Stimulated activated naive CD8-positive, alpha-beta T cell treated with anti-CD3 and anti-CD28 coated beads, Interleukin-15, amount 100 ng/mL, for 72 hours (primary cell): ENCODE measurements at regions not wholly inside any gene's neighbourhood (a gene's known extent, or its start where the extent isn't known, plus 50 kb on each side); places are given as distances from the start of the nearest gene placed in this dataset.

Experiments
- ATAC-seq: fragments of 150-1000 bp; cut with Tn5 transposase; 2 replicates; pipeline ENCODE4 v1.10.0; 2021; ENCODE audit warnings: mild to moderate bottlenecking, moderate library complexity
- DNase-seq, 2 donors: peaks; one replicate each; pipeline ENCODE4 v3.0.0; 2021 to 2022
- H3K27ac Mint-ChIP-seq, 2 donors: one replicate each; pipeline ENCODE4 v1.8.0; 2022; ENCODE audit warnings: mild to moderate bottlenecking in 2 of 2, mixed read lengths in 2 of 2, moderate library complexity in 2 of 2
- H3K27me3 Mint-ChIP-seq: one replicate; pipeline ENCODE4 v1.8.0; 2022; ENCODE audit warnings: mixed read lengths
- H3K4me1 Mint-ChIP-seq: one replicate; pipeline ENCODE4 v1.8.0; 2022; ENCODE audit warnings: mild to moderate bottlenecking, mixed read lengths
- H3K4me3 Mint-ChIP-seq, 2 donors: one replicate each; pipeline ENCODE4 v1.8.0; 2022; ENCODE audit warnings: mild to moderate bottlenecking in 2 of 2, mixed read lengths in 2 of 2, moderate library complexity in 1 of 2
- H3K9me3 Mint-ChIP-seq, 2 donors: one replicate each; pipeline ENCODE4 v1.8.0; 2022; ENCODE audit warnings: mixed read lengths in 2 of 2

DNA sequence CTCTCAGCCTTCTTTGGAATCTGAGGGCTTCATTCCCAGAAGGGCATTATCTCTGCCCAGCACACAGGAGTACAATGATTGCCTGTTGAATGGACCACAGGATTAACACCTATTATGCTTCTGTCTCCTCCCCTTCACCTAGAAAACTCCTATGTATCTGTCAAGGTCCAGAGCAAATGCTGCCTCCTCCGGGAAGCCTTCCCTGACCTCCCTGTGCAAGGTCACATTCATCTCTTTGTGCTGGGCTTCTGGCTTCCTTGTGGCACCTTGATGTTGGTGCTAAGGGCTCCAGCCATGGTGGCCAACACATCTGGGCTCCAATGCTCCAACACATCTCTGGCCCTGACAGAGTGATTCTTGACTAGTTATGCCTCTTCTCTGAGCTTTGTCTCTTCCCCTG, 49.9 kb upstream of the ATP2B2 start:
- ATAC-seq: no peak
- Mint-ChIP-seq H3K27me3 (peaks cover 8% of the 10 kb centered on the region), H3K27ac (peak overlapping the region in 1 of 2 donors; percentile 50), H3K4me3 (no peak overlapping the region), H3K4me1 (peaks cover 30% of the 10 kb centered on the region), H3K9me3 (no peaks in the 10 kb centered on the region)
- no peak for DNase-seq

DNA sequence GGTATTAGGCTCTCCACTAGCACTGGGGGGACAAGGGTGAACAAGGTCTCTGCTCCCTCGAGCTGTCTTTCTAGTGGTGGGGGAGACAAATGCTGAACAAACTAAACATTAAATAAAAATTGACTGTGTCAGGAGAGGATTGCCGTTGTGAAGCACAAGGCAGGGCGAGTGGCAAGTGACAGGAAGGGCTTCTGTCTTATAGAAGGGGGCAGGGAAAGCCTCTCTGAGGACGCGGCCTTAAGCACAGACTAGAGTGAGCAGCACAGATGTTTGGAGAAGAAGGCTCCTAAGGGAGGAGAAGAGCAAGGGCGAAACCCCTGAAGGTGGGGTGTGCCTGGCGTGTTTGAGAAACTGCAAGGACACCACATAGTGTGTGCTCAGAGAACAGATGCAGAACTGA, 50.9 kb upstream of the ATP2B2 start:
- Mint-ChIP-seq H3K27me3 (peaks cover 12% of the 10 kb centered on the region), H3K9me3 (no peaks in the 10 kb centered on the region), H3K4me1 (peaks cover 30% of the 10 kb centered on the region), H3K4me3 (no peak overlapping the region), H3K27ac (no peak overlapping the region)
- DNase-seq (no peak), ATAC-seq (no peak)

DNA sequence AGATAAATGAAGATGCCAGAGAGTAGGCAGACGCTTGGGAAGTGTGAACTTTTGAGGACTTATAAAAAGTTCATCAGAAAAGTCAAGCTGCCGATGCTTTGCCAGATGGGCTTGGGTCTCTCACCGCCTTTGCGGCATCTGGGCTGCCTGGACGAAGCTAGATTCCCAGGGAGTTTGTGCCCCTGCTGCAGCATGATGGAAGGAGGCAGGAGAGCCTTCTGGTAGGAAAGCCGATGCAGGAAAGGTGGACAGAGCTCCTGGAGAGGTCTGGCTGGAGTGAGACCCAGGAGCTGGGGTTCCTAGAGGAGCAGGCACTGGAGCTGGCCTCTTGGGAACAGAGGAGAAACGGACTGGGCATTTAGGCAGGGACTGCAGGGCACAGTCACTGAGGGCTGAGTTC, 51.9 kb upstream of the ATP2B2 start:
- no peak for ATAC-seq
- DNase-seq: no peak
- no peaks in the 10 kb centered on the region for H3K9me3 Mint-ChIP-seq
- H3K27me3 Mint-ChIP-seq: peaks cover 22% of the 10 kb centered on the region
- H3K4me3 Mint-ChIP-seq: no peak overlapping the region
- H3K27ac Mint-ChIP-seq: no peak overlapping the region
- H3K4me1 Mint-ChIP-seq: peaks cover 27% of the 10 kb centered on the region

DNA sequence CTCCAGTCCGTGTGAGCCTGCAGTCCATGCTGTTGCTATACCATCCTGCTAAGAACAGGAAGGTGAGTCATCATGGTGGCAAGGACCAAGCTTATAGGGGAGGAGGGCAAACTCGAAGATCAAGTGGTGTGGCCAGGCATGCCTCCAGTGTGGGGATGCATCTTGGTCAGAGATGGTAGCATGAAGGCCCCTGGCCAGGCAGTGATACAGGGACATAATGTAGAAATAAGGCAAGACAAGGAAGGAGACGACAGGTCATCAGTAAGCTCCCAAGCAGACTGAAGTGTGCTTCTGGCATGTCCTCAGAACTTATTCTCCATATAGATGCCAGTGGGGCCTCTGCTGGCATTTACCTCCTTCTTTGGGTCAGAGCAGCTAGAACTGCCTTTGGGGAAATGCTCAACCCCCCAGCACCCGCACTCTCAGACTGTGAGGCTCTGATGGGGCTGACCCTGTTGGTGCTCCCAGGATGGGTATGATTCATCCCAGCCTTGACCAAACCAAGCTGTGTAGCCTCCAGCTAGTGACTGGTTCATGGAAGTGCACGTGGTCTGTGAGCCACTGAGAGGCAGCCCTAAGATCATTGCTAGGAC, 52.5 kb upstream of the ATP2B2 start:
- DNase-seq (no peak), ATAC-seq (peak; percentile 69)
- Mint-ChIP-seq H3K27ac (no peak overlapping the region), H3K9me3 (no peaks in the 10 kb centered on the region), H3K27me3 (peaks cover 24% of the 10 kb centered on the region), H3K4me1 (peaks cover 21% of the 10 kb centered on the region), H3K4me3 (no peak overlapping the region)

DNA sequence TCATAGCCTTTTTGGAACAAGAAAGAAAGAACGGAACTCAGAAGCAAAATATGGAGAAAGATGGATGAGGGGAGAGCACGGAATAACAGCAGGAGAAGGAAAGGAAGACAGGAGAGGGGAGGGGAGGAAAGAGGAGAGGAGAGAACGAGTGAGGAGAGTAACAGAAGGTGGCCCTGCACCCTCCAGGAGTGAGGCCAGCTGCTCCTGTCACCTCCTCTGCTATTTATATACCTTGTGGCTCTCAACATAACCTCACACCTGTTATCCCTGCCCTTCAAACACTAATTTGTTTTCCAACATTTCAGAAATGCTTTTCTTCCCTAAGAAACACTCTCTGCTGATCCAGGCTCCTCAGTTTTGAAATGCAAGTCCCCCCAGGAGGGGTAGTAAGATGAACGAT, 53.4 kb upstream of the ATP2B2 start:
- no peak for DNase-seq
- Mint-ChIP-seq H3K27me3 (peaks cover 27% of the 10 kb centered on the region), H3K27ac (no peak overlapping the region), H3K4me1 (peaks cover 17% of the 10 kb centered on the region), H3K9me3 (no peaks in the 10 kb centered on the region), H3K4me3 (no peak overlapping the region)
- ATAC-seq: no peak

DNA sequence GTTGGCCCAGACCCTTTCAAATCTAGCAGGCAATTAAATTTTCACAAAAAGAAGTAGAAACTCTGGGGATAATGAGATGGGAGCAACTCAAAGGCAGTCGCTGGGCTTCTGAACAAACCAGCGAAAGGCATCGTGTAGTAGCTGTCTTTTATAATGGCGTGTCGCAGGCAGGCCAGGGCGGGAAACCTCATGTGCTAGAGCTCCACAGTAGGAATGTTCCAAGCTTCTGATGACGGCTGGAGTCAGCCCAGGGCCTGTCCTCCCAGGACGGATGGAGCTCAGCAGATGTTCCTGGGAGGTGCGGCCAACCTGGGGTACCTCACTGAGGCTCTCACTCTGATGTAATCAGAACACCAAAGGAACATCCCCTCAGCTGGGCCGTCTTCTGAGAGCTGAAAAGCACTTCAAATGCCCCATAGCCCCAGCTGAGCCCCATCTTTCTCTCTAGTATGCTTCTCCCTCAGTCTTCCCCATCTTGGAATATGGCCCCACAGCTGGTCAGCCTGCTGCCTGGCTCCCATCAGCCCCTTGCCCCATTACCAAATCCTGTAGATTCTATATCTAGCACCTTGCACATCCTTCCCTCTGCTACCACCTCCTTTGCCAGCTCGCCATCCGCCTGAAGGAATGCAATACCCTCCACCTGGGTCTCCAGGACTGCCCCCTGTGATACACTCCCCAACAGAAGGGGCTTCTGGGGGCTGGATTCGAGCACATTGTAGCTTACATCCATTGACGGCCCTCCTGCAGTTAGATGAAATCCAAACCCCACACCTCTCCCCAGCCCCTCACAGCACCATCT, 54.9 kb upstream of the ATP2B2 start:
- ATAC-seq: no peak
- H3K9me3 Mint-ChIP-seq: no peaks in the 10 kb centered on the region
- H3K4me3 Mint-ChIP-seq: no peak overlapping the region
- H3K27me3 Mint-ChIP-seq: peaks cover 41% of the 10 kb centered on the region
- no peak for DNase-seq
- H3K27ac Mint-ChIP-seq: no peak overlapping the region
- peaks cover 17% of the 10 kb centered on the region for H3K4me1 Mint-ChIP-seq

DNA sequence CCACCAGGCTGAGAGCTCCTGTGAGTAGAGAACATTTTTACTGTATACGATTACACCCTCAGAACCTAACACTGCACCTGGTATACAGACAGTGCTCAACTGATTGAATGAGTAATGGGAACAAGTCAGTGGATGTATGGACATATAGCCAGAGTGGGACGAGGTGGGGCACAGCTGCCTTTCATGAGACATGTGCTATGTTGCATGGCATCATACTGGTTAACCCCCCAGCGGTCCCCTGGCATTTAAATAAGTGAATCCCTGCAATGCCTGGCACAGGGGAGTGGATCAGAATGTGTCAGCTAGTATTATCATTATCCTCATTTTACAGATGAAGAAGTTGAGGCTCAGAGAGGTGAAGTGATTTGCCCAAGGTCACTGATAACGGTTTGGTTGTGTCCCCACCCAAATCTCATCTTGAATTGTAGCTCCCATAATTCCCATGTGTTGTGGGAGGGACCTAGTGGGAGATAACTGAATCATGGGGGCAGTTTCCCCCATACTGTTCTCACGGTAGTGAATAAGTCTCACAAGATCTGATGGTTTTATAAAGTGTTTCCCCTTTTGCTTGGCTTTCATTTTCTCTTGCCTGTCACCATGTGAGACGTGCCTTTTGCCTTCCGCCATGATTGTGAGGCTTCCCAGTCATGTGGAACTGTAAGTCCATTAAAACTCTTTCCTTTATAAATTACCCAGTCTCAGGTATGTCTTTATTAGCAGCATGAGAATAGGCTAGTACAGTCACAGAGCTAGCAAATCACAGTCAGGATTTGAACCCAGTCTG, 56.0 kb upstream of the ATP2B2 start:
- Mint-ChIP-seq H3K9me3 (no peaks in the 10 kb centered on the region), H3K27ac (peak overlapping the region in 1 of 2 donors; percentile 27), H3K4me3 (no peak overlapping the region), H3K4me1 (peaks cover 17% of the 10 kb centered on the region), H3K27me3 (peaks cover 46% of the 10 kb centered on the region)
- DNase-seq (no peak), ATAC-seq (no peak)

DNA sequence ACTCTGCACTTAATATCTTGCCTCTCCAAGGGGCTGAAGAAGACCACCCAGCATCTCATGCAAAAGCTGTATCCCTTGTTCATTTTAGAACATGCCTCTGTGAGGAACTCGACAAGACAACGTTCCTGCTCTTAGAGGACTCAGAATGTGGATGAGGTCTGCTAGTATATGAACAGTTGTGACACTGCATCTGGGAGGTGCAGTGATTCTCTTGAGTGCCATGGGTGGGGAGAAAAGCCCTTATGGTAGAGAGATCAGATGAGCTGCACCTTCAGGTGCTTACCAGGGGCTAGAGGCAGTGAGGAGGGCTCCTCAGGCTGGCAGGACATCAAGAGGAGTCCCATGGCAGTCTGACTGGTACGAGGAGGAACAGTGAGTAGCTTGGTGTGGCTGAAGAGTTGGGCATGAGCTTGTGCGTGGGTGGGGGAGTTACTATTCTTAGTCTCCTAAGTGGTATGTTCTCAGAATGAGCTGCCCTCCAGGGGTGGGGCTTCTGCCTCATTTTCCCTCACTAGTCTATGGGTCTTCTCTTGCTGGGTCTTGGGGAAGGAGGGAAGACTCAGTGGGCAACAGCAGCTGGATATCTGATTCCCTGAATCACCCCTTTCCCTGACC, 56.7 kb upstream of the ATP2B2 start:
- Mint-ChIP-seq H3K4me1 (peaks cover 16% of the 10 kb centered on the region), H3K4me3 (no peak overlapping the region), H3K27ac (no peak overlapping the region), H3K9me3 (no peaks in the 10 kb centered on the region), H3K27me3 (peaks cover 49% of the 10 kb centered on the region)
- ATAC-seq (peak; percentile 43), DNase-seq (no peak)

DNA sequence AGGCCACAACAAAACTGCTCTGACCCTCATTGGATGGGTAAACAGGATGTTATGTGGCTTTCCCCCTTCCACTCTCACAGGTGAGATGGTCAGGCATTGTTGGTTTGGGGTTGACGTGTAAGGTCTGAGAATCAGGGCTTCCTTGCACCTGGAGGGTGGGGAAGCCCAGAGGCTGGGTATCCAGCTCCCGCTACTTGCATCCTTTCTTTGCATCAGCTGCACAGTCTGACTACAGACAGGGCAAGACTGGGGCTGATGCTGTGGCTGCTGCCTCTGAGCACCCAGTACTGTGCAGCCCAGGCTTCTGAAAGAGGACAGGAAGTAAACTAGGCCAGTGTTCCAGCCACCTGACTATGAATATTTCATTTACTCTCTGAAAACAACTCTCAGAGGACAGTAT, 58.0 kb upstream of the ATP2B2 start:
- H3K27ac Mint-ChIP-seq: no peak overlapping the region
- H3K4me3 Mint-ChIP-seq: no peak overlapping the region
- no peaks in the 10 kb centered on the region for H3K9me3 Mint-ChIP-seq
- H3K27me3 Mint-ChIP-seq: peaks cover 58% of the 10 kb centered on the region
- H3K4me1 Mint-ChIP-seq: peaks cover 7% of the 10 kb centered on the region
- no peak for DNase-seq
- ATAC-seq: no peak

DNA sequence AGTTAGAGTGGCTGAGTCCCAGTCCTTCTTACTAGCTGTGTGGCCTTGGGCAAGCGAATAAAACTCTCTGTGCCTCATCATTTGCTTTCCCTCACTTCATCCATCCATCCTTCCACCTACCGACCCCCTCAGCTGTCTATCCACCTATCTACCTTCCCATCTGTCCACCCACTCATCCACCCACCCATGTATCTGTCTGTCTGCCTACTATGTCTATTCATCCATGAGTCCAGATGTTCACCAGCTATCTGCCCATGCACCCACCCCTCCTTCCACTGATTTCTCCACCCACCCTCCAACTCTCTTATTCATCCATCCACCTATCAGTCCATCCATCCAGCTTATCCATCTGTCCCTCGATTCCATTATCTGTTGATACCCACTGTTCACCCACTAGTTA, 60.4 kb upstream of the ATP2B2 start:
- Mint-ChIP-seq H3K27ac (no peak overlapping the region), H3K4me3 (no peak overlapping the region), H3K9me3 (no peaks in the 10 kb centered on the region), H3K27me3 (peaks cover 51% of the 10 kb centered on the region), H3K4me1 (peaks cover 7% of the 10 kb centered on the region)
- ATAC-seq (no peak), DNase-seq (no peak)

DNA sequence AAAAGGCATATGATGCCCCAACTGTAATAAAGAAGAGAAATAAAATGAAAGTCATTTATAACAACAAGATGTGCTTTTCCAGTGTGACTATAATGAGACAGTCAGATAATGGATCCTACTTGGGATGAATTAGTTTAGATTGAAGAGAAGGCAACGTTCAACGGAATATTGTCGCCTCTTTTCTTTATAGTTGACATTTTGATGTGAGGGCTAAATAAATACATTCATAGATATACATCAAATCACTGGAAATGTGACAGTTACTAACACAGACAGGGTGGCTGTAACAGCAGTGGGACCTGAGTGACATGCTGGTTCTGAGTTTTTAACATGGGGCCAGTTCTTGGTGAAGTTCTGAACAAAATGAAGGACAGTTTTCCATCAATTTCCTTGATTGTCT, 61.1 kb upstream of the ATP2B2 start:
- H3K4me3 Mint-ChIP-seq: no peak overlapping the region
- no peaks in the 10 kb centered on the region for H3K9me3 Mint-ChIP-seq
- H3K27me3 Mint-ChIP-seq: peaks cover 44% of the 10 kb centered on the region
- no peak overlapping the region for H3K27ac Mint-ChIP-seq
- H3K4me1 Mint-ChIP-seq: peaks cover 7% of the 10 kb centered on the region
- DNase-seq (no peak), ATAC-seq (no peak)

DNA sequence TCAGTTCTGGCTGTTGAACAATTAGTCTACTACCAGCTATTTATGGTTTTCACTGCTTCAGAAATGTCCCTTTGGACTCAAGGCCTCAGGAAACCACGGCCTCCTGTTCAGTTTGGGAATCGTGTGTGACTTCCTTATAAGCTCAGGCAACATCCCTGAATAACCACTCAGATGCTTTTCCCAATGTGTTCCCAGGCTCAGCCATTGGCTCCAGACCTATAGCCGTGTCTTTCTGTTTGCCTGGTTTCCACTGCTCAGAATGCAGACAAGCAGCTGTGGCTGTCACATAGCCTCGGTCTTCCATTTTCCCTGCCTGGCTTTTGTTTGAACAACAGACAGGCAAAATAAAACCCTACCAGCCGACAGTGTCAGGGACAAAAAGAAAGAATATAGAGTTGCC, 63.2 kb upstream of the ATP2B2 start:
- H3K9me3 Mint-ChIP-seq: no peaks in the 10 kb centered on the region
- peaks cover 33% of the 10 kb centered on the region for H3K27me3 Mint-ChIP-seq
- H3K4me1 Mint-ChIP-seq: no peaks in the 10 kb centered on the region
- ATAC-seq: no peak
- H3K4me3 Mint-ChIP-seq: no peak overlapping the region
- no peak for DNase-seq
- no peak overlapping the region for H3K27ac Mint-ChIP-seq

DNA sequence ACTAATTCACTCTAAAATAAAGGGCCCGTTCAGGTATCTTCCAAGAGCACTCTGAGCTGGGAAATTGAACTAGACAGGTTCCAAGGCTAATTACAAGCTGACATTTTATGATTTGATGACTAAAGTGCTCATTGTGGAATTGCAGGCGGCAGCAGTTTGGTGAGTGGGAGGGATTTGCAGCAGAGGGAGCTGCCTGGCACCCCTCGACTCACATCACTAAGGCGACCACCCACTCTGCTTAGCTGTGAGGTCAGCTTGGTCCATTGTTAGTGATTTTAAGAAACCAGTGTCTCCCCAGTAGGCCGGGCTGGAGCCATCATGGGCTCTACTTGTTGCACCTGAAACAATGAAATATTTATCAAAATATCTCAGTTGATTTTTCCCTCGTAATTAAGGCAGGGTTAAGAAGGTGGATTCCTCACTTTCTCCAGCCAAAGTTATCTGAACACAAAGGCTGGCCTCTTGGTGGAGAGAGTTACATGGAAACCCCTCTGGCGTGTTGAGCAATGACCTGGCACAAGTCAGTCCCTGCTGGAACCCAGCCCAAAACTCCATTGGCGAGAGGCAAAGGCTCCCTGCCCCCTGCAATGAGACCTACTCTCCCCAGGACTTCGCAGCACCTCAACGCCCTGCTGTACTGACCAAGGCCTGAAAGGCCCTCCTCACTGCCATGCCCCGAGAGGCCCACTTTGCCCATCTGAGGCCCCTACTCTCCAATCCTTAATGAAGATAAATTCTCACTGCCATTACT, 65.0 kb upstream of the ATP2B2 start:
- Mint-ChIP-seq H3K27ac (no peak overlapping the region), H3K4me1 (no peaks in the 10 kb centered on the region), H3K4me3 (no peak overlapping the region), H3K27me3 (peaks cover 16% of the 10 kb centered on the region), H3K9me3 (no peaks in the 10 kb centered on the region)
- no peak for ATAC-seq
- DNase-seq: no peak

DNA sequence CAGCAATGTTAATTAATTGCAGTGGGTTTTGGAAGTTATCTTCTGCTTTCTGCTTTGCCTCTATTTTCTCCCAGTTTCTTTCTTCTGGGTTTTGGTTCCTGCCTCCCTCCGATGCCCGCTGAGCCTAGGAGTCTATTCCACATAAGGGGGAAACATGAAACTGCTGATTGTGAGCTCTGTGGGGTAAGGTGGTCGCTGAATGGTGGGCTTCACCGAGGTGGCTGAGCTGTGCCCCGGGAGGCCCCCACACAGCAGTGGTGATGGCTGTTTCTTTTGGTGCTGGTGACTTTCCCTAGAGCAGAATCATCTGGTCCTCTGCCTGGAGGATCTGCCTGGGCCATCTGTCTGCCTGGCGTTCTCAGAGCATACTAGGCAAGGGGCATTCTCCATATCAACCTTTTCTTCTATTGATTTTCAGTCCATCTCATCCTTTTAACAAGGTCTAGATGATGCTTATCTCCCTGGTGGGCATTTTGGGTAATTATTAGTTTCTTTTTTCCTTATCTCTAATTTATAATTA, 68.8 kb upstream of the ATP2B2 start:
- Mint-ChIP-seq H3K4me1 (no peaks in the 10 kb centered on the region), H3K27ac (no peak overlapping the region), H3K4me3 (no peak overlapping the region), H3K9me3 (no peaks in the 10 kb centered on the region), H3K27me3 (no peaks in the 10 kb centered on the region)
- no peak for DNase-seq
- no peak for ATAC-seq

DNA sequence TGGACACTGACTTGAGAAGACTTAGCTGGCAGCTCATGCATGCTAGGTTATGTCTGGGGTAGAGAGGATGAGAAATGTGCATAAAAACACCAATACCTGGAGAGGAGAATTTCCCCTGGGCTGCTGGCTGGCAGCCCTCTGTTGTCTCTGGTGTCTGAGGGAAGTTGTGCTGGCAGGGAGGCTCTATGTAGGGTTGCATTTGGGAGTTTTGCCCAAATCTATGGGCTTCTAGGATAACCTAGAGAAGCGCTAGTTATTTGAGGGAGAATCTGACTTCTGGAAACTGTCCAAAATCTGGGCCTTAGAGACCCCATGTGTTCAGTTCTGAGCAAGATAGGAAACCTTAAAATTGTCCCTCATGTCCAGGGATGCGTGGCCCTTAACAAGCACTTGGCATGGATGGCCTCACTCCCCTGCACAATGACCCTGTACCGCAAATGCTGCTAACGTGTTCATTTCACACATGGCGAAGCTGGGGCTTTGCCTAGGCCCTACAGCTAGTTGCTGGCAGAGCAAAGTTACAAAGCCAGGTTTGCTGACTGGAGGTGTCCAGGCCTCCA, 70.3 kb upstream of the ATP2B2 start:
- H3K27ac Mint-ChIP-seq: no peak overlapping the region
- no peak overlapping the region for H3K4me3 Mint-ChIP-seq
- no peaks in the 10 kb centered on the region for H3K4me1 Mint-ChIP-seq
- H3K27me3 Mint-ChIP-seq: no peaks in the 10 kb centered on the region
- ATAC-seq (no peak), DNase-seq (no peak)
- no peaks in the 10 kb centered on the region for H3K9me3 Mint-ChIP-seq
